GM06990 (cell line): ENCODE measurements at regions not wholly inside any gene's neighbourhood (a gene's known extent, or its start where the extent isn't known, plus 50 kb on each side); places are given as distances from the start of the nearest gene placed in this dataset.

Experiments used
- DNase-seq: peaks from one replicate; pipeline ENCODE4 v3.0.0-alpha.2; 2011; ENCODE audit not compliant: insufficient read length; ENCODE audit errors: extremely low read depth
- H3K27me3 ChIP-seq: replicated peaks from 2 replicates; pipeline ENCODE4 v1.6.0; 2011; ENCODE audit warnings: low read length; ENCODE audit not compliant: control insufficient read depth, insufficient read depth
- H3K36me3 ChIP-seq: 2 replicates; pipeline ENCODE4 v1.5.1; 2011; ENCODE audit warnings: low read length; ENCODE audit not compliant: control insufficient read depth, insufficient read depth
- H3K4me3 ChIP-seq: replicated peaks from 2 replicates; pipeline ENCODE4 v1.5.1; 2011; ENCODE audit warnings: low read depth, mild to moderate bottlenecking, control low read depth, low read length
- TF ChIP-seq, protein P1 (sequence below): IDR thresholded peaks from 2 replicates; pipeline ENCODE4 v1.5.1; 2011; ENCODE audit warnings: low read length, control low read depth, mild to moderate bottlenecking, inconsistent platforms; ENCODE audit not compliant: insufficient read depth, poor library complexity, severe bottlenecking

DNA sequence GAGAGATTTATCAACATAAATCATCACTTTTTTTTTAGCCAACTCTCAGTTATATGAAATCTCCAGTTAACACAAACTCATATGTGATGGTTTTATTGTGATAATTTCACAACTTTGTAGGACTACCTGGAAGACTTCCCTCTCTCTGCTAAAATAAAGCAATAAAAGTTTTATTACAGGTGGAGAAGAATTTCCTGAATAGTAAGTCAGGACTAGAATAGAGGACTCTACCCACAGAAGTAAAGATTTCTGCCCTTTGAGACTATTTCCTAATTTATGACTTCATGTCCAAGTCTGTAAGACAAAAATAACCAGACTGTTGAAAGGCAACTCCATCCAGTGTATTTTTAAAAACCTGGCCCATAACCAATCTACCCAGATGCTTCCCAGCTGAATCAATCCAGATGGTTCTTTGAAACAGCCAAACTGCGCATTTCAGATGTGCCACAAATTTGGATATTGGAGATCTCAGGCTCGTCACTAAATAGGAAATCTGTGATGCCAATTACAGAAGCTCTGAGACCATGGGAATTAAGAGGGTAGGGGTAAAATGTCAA lies 234.0 kb upstream of the NMUR2 start:
- no peaks in the 10 kb centered on the region for H3K36me3 ChIP-seq
- DNase-seq = no peak
- no peaks in the 10 kb centered on the region for H3K27me3 ChIP-seq
- TF ChIP-seq, protein P1, sequence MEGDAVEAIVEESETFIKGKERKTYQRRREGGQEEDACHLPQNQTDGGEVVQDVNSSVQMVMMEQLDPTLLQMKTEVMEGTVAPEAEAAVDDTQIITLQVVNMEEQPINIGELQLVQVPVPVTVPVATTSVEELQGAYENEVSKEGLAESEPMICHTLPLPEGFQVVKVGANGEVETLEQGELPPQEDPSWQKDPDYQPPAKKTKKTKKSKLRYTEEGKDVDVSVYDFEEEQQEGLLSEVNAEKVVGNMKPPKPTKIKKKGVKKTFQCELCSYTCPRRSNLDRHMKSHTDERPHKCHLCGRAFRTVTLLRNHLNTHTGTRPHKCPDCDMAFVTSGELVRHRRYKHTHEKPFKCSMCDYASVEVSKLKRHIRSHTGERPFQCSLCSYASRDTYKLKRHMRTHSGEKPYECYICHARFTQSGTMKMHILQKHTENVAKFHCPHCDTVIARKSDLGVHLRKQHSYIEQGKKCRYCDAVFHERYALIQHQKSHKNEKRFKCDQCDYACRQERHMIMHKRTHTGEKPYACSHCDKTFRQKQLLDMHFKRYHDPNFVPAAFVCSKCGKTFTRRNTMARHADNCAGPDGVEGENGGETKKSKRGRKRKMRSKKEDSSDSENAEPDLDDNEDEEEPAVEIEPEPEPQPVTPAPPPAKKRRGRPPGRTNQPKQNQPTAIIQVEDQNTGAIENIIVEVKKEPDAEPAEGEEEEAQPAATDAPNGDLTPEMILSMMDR = no peak
- no peak overlapping the region for H3K4me3 ChIP-seq

DNA sequence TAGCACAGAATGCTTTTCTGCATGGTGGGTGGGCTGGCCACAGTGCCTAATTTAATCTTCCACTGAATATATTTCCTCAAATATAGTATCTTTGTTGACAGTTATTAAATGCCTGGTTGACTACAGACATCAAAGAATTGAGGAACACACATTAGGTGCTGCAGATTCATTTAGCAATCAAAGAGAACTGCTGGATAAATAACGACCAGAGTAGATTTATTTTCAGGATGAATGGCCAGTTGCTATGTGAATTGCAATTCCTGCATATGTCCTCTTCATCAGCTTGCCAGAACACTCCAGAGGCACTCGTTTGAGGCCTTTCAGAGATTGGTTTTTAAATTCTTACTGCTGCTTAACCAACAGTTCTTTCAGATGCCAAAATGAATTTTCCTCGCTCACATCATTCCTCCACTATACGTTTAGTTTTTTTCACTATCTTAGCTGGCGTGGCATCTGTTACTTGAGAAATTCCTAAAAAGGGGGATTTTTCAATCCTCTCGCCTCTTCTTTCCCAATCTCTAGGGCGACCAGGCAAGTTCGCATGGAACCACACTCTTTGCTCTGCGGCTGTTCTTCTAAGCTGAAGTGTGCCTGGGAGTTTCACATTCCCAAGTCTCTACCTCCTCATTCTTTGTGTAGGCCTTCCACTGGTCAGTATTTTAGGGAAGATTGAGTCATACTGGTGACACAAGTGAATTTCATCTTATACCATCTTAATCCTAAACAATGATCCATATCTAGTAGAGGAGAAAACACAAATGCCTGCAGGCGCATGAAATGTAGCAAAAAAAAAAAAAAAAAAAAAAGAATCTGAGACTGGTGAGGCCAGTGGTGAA lies 237.1 kb upstream of the NMUR2 start:
- TF ChIP-seq, protein P1 = no peak
- H3K27me3 ChIP-seq = no peaks in the 10 kb centered on the region
- H3K4me3 ChIP-seq = no peak overlapping the region
- no peaks in the 10 kb centered on the region for H3K36me3 ChIP-seq
- DNase-seq = no peak

DNA sequence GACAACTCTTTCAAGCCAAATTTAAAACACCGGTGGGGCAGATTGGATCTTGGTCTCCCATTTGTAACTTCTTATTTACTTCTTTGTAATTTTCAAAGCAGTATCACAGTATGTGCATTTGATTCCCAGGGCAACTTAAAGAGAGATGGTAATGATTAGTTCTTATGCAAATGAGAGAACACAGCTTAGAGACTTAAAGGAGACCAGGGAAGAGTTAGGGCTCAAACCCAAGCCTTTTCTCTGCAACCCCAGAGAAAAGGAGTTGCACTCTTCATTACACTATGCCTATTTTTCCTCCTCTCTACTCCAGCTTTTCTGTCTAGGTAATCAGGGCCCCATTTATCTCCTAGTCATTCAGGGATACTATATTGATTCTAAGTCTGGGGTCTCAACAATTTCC lies 237.8 kb upstream of the NMUR2 start:
- TF ChIP-seq, protein P1 = no peak
- no peak for DNase-seq
- H3K36me3 ChIP-seq = no peaks in the 10 kb centered on the region
- no peaks in the 10 kb centered on the region for H3K27me3 ChIP-seq
- no peak overlapping the region for H3K4me3 ChIP-seq

DNA sequence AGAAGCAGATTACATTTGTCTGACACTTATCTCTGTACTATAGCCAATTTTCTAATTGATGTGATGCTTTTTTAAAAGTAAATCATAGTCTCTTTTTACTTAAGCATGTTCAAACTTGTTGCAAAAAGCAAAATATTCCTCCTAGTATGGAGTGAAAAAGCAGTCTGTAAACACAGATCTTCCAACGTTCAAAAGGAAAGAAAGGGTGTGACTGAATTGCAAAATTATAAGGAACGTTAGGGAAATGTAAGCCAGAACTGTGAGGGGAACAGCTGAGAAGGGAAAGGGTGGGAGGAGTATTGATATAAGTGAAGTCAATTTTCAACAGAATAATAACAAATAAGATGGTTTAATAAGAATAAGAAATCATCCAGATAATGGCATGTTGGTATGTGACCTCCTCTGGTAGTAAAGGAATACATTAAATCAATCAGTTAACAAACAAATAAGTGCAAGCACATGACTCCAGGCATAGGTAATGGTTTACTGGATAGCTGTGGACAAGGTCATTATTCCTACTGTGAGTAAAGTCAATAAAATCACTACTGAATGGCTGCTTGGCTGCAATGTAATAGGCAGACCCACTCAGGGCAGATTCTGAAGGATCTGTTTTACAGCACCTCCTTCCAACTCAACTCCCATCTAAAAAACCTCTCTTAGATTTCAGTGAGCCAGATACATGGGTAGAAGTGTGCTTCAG lies 239.1 kb upstream of the NMUR2 start:
- Histone ChIP-seq H3K27me3 (no peaks in the 10 kb centered on the region), H3K4me3 (no peak overlapping the region), H3K36me3 (no peaks in the 10 kb centered on the region)
- DNase-seq = no peak
- TF ChIP-seq, protein P1 = no peak

DNA sequence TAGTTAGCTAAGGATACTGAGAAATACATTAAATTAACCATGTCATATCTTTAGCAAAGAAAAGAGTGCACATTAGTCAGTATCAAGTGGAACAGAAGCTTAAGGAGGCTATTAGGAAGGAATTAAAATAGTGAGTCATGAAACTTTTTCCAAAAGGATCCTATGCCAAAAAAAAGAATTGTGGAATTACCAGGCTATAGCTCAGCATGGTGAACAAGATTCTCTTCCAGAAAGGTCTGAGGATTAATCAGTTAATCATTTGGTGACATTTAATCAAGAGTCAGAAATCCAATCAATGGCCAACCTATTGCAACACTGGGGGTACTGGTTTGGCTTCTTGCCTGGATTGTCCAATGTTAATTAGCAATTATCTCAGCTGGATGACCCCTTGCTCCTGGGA lies 244.5 kb upstream of the NMUR2 start:
- no peaks in the 10 kb centered on the region for H3K36me3 ChIP-seq
- no peak for DNase-seq
- TF ChIP-seq, protein P1 = no peak

More for the DNA sequence above, 244.5 kb upstream of the NMUR2 start:
- H3K27me3 ChIP-seq = no peaks in the 10 kb centered on the region
- no peak overlapping the region for H3K4me3 ChIP-seq
